GM21367 (cell line): ENCODE measurements at regions not wholly inside any gene's neighbourhood (a gene's known extent, or its start where the extent isn't known, plus 50 kb on each side); places are given as distances from the start of the nearest gene placed in this dataset.

Source experiments
- ATAC-seq: cut with Tn5 transposase; IDR thresholded peaks from one replicate; pipeline ENCODE4 v1.9.1; 2021; ENCODE audit not compliant: unreplicated experiment

DNA sequence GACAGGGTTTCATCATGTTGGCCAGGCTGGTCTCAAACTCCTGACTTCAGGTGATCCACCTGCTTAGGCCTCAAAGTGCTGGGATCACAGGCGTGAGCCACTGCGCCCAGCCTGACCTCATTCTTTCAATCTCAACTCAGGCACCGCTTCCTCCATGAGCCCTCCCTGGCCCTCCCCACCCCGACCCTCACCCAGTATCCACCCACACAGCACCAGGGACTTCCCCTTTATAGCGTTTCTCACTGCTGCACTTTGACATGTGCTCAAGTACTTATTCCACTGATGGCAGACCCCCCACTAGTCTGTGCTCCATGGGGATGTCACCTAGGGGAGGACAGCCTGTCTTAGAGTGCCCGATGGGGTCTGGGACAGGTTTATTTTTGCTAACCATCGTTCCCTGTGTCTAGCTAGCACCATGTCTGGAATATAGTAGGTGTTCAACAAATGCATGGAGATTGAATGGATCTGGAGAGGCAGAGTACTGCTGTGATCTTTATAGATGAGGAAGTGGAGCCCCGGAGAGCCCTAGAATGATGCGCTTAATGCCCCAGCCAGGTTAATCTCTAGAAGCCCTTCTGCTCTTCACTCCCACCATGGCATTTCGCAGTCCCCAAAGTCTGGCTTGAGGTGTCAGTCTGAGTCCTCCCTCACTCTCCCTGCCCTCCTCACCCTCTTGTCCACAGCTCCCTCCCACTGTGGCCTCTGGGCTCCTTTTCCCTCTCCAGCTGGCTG is 258.8 kb downstream of the RPS24 start:
- no peak for ATAC-seq

- no peak for ATAC-seq
These were observed 259.6 kb downstream of the RPS24 start for GRCh38 chr10:78292982-78293865.

- ATAC-seq, result no peak
These were observed 261.6 kb downstream of the RPS24 start for GRCh38 chr10:78295242-78295641.

DNA sequence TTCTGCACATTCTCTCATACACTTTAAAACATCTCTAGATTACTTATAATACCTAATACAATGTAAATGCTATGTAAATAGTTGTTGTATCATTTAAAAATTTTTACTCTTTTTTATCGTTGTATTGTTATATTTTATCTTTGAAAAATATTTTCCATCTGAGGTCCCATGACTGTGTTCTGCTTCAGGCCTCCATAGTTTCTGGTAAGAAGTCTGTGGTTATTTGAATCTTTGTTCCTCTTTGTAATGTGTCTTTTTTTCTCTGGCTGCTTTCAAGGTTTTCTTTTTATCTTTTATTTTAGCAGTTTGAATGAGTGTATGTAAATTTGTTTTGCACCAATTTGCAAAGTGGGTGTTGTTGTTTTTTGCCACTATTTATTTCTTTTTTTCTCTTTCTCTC is 263.1 kb downstream of the RPS24 start:
- ATAC-seq, result no peak

DNA sequence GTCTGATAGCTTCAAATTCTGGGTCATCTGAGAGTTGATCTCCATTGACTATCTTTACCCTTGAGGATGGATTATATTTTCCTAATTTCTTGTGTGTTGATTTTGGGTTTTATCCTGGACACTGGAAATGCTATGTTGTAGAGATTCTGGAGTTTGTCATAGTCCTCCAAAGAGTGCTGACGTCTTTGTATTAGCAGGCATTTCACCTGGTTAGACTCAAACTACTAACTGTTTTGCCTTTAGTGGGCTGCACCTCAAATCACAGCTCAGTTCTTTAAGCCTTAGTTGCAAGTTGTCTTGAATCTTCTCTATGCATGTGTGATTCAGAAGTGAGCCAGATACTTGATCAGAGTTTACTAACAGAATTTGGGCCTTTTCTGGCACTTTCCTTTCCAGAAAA is 264.3 kb downstream of the RPS24 start:
- ATAC-seq, result no peak

DNA sequence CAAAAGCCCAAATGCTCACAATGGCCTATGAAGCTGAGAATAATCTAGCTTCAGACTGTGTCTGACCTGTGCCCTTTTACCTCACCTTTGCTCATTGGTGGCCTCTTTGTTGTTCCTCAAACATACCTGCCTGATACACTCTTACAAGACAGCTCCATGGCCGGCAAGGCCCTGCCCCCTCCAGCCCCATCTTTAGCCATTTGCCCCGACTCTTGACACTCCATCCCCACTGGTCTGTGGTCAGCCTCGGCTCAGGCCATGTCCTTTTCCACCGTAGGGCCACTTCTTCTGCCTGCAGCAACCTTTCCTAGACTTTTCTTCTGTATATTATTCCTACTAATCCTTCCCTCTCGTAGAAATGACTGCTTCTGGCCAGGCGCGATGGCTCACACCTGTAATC is 265.2 kb downstream of the RPS24 start:
- no peak for ATAC-seq

- ATAC-seq, result no peak
These were observed 266.3 kb downstream of the RPS24 start for GRCh38 chr10:78299851-78300468.

DNA sequence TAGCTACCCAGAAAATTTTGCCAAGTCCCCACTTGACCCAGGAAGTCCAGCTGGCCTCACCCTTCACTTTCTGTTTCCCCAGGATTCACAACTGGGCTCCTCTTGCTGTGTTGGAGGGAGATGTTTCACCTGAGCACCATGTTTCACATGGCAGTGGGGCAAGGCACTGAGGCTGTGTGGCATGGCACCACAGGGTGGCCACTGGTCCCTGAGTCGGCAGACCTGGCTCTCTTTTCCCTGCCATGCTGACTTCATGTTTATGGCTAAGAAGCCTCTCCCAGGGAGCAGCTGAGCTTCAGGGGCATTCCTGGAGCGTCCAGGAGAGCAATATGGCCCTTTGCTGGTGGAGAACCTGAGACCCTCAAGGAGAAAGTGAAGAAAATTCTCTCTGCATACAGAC is 266.9 kb downstream of the RPS24 start:
- ATAC-seq, result no peak

GRCh38 chr10:78301481-78301880 is 267.8 kb downstream of the RPS24 start:
- ATAC-seq, result no peak

- no peak for ATAC-seq
These were observed 268.5 kb downstream of the RPS24 start for GRCh38 chr10:78301891-78302738.

- ATAC-seq, result no peak
These were observed 269.0 kb downstream of the RPS24 start for GRCh38 chr10:78302739-78302988.

GRCh38 chr10:78302989-78303854 is 269.6 kb downstream of the RPS24 start:
- peak; percentile 80 for ATAC-seq

- no peak for ATAC-seq
These were observed 270.7 kb downstream of the RPS24 start for GRCh38 chr10:78304091-78305045.

DNA sequence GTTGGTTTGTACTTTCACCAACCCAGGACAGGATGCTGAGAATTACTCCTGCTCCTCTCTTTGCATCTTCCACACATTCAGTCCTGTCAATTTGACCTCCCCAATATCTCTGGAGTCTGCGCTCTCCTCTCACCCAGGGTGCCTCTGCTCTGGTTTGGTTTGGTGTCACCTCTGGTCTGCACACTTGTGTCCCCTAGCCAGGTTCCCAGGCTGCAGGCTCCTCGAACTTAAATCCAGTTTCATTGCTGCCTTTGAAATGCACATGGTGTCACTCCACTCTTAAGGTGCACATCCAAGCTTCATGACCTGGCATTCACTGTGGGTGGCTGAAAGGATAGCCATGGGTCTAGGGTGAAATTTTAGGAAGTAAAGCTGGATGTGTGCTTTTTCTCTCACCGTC is 271.6 kb downstream of the RPS24 start:
- no peak for ATAC-seq

GRCh38 chr10:78306358-78306757 is 272.7 kb downstream of the RPS24 start:
- no peak for ATAC-seq

- ATAC-seq, result no peak
These were observed 273.9 kb downstream of the RPS24 start for GRCh38 chr10:78307576-78307975.

DNA sequence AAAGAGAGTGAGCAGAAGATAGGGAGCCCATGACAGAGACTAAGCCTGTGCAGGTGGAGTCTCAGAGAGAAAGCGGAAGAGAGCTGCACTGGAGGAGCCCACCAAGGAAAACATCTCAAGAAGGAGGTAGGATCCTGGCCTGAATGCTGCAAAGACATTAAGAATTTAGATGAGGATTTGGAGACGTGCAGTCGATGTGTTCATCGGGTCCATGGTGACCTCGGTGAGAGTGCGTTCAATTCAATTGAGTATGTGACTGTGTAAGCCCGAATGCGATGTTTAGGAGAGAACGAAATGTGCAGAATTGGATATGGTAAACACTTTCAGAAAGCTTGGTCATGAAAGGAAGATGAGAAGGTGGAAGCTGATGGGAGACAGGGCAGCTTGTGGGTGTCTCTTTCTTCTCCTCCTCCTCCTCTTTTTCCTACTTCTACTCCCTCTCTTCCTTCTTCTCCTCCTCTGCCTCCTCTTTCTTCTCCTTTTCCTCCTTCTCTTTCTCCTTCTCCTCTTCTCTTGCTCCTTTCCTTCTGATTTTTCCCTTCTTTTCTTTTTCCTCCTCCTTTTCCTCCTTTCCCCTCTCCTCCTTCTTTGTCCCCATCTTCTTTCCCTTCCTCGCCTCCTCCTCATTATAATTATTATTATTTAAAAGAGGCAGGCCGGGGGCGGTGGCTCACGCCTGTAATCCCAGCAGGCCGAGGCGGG is 276.0 kb downstream of the RPS24 start:
- ATAC-seq, result no peak

- no peak for ATAC-seq
These were observed 276.9 kb downstream of the RPS24 start for GRCh38 chr10:78310481-78311080.
